GM12864 (cell line): ENCODE measurements at regions not wholly inside any gene's neighbourhood (a gene's known extent, or its start where the extent isn't known, plus 50 kb on each side); places are given as distances from the start of the nearest gene placed in this dataset.
"Not testable (repeated sequence)": the region's sequence is repeated elsewhere in the genome, so short reads cannot be mapped to it uniquely, and the experiment has no call there.

ENCODE experiments used
- DNase-seq: peaks from one replicate; pipeline ENCODE4 v3.0.0-alpha.2; 2011; ENCODE audit warnings: low read depth
- H3K4me3 ChIP-seq: 2 replicates; pipeline ENCODE4 v1.5.1; 2011; ENCODE audit warnings: mild to moderate bottlenecking, low read depth, low read length, control low read depth
- CTCF ChIP-seq: IDR thresholded peaks from 2 replicates; pipeline ENCODE4 v1.5.1; 2011; ENCODE audit warnings: low read depth, mild to moderate bottlenecking, moderate library complexity, low read length, control low read depth, inconsistent platforms; ENCODE audit errors: missing control alignments

DNA sequence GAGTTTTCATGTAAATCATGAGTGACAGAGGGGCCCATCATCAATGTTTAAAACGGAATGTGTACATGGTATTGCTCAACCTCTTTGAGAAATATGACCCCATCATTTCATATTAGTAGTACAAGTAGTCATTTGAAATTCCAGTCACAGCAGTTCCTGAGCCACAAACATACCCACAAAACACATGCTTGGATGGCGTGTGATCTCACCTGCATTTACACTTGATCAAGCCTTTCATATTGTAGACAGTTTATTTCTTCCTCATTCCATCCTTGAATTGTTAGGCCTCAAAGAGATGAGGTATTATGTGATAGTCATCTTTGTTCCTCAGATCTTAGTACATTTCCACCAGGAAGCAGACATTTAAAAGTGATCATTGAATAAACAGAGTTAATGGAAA, 96.8 kb upstream of the TAS2R1 start:
- no peak overlapping the region for H3K4me3 ChIP-seq
- DNase-seq = no peak
- no peak for TF ChIP-seq CTCF

DNA sequence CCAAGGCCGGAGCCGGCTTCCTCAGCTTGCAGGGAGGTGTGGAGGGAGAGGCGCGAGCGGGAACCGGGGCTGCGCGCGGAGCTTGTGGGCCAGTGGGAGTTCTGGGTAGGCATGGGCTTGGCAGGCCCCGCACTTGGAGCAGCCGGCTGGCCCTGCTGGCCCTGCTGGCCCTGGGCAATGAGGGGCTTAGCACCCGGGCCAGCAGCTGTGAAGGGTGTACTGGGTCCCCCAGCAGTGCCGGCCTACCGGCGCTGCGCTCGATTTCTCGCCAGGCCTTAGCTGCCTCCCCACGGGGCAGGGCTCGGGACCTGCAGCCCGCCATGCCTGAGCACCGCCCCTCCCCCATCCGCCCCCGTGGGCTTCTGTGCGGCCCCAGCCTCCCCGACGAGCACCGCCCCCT, 95.1 kb upstream of the TAS2R1 start:
- DNase-seq, H3K4me3 ChIP-seq: not testable (repeated sequence)

- H3K4me3 ChIP-seq = no peak overlapping the region
- TF ChIP-seq CTCF = no peak
These were observed 94.6 kb upstream of the TAS2R1 start for GRCh38 chr5:9724707-9725106.

GRCh38 chr5:9722601-9723180, 92.5 kb upstream of the TAS2R1 start:
- TF ChIP-seq CTCF = no peak
- no peak overlapping the region for H3K4me3 ChIP-seq
- no peak for DNase-seq

More at GRCh38 chr5:9724707-9725106, 94.6 kb upstream of the TAS2R1 start:
- no peak for DNase-seq

DNA sequence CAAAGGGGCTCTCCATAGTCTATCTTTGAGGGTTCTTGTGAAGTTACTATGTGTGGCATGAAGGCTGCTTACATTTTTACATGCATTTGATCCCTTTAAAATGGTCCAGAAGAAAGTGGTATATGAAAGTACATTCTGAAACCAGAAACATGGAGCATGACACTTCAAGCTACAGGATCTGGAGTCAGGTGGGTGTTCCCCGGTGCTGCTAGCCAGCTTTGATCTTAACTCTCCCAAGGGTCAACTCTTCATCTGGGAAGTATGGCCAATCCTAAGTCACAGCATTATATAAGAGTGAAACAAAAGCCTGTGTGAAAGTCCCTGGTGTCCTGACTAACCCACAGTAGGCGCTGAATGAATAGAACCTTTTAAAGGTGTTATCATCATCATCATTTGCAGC, 91.0 kb upstream of the TAS2R1 start:
- TF ChIP-seq CTCF = no peak
- no peak for DNase-seq
- no peak overlapping the region for H3K4me3 ChIP-seq

DNA sequence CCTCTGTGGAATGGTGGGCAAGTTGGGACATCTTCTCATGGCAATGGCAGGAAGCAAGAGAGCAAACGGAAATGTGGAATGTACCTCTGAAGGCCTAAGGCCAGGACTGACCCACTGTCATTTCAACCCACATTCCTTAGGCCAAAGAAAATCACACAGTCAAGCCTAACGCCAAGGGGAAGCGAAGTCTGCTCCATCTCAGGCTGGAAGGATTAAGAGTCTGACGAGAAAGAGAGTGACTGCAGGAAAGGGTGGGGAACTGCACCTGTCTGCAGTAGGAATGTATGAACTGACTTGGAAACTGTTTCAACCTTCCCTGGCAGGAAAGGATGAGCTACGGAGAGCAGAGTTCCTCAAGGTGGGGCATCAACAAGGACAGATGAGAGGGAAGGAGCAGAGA, 90.2 kb upstream of the TAS2R1 start:
- no peak for TF ChIP-seq CTCF
- H3K4me3 ChIP-seq = no peak overlapping the region
- DNase-seq = no peak

DNA sequence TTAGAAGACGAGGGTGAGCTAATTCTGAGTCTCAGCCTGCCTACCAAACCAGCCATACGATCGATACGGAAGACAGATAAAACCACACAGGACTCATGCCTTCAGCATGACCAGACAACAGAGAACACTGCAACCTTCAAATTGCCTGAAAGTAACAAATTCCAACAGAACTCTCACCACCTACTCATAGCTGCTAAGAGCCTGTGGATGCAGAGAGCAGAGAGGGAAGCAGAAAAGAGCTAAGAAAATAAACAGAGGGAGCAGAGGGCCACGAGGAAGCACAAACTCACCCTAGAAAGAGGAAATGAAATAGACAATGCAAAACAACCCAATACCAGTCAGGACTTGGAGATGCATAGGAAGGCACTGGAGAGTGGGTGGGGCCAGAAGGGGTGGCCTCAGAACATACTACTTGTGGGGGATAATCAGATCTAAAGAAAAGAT, 86.7 kb upstream of the TAS2R1 start:
- TF ChIP-seq CTCF = no peak
- peak; percentile 18 for DNase-seq
- H3K4me3 ChIP-seq = no peak overlapping the region
